ENCODE measurements at regions not wholly inside any gene's neighbourhood (a gene's known extent, or its start where the extent isn't known, plus 50 kb on each side); places are given as distances from the start of the nearest gene placed in this dataset.

GRCh38 chr2:13876491-13877037 lies 756.0 kb upstream of the LRATD1 start:
- Histone ChIP-seq H2AFZ (ENCODE audit: low read depth, low read length) (no peak overlapping the region), H3K9me1 (replicated peaks; ENCODE audit: control insufficient read depth, extremely low read depth, insufficient read depth, low read length) (no peaks in the 10 kb centered on the region), H3K9ac (replicated peaks; ENCODE audit: extremely low read depth, insufficient read depth, low read length) (no peak overlapping the region), H3K27me3 (ENCODE audit: control insufficient read depth in 2 of 2, insufficient read depth in 2 of 2, low read length in 2 of 2) (no peaks in the 10 kb centered on the region), H3K79me2 (ENCODE audit: control insufficient read depth, insufficient read depth, low read length) (no peaks in the 10 kb centered on the region), H3K4me3 (replicated peaks in 1 of 3; ENCODE audit: insufficient read depth in 1 of 3, low read depth in 1 of 3, low read length in 3 of 3) (no peak overlapping the region), H3K27ac (ENCODE audit: insufficient read depth, low read depth, low read length) (no peak overlapping the region), H3K36me3 (ENCODE audit: control insufficient read depth in 2 of 2, extremely low read depth in 1 of 2, insufficient read depth in 2 of 2, low read length in 2 of 2) (no peaks in the 10 kb centered on the region), H4K20me1 (replicated peaks; ENCODE audit: control insufficient read depth, extremely low read depth, insufficient read depth, low read length) (no peaks in the 10 kb centered on the region), H3K4me1 (ENCODE audit: control insufficient read depth, extremely low read depth, insufficient read depth, low read length) (no peaks in the 10 kb centered on the region), H3K9me3 (replicated peaks; ENCODE audit: control insufficient read depth, insufficient read depth, low read length) (peaks cover 2% of the 10 kb centered on the region), H3K4me2 (ENCODE audit: insufficient read depth, low read length) (no peak overlapping the region)
- ChIA-PET POLR2A (no interaction called here), CTCF (no interaction called here)
- FAIRE-seq (no peak), DNase-seq (ENCODE audit: low read depth, low spot score) (no peak)
- dilution Hi-C loops (cut with MboI; ENCODE audit: extremely low pct_ligation_motif_present, low sequenced_read_pairs) = no loop called here
- intact Hi-C loops (cut with micrococcal nuclease) = no loop called here
- TF ChIP-seq CTCF (IDR thresholded peaks at IDR 0.05; ENCODE audit: extremely low read depth in 1 of 2, insufficient read depth in 1 of 2, low read depth in 1 of 2, low read length in 2 of 2) (no peak), GATA2 (IDR thresholded peaks at IDR 0.05; ENCODE audit: insufficient read depth, insufficient read length, low read depth, low read length) (no peak), EZH2 (IDR thresholded peaks at IDR 0.05; ENCODE audit: borderline replicate concordance, low read depth, low read length, severe bottlenecking) (no peak), JUN (IDR thresholded peaks at IDR 0.05; ENCODE audit: borderline replicate concordance, insufficient read depth, insufficient read length, low read depth) (no peak), POLR2A (IDR thresholded peaks at IDR 0.05; ENCODE audit: low read depth, low read length) (no peak), POLR2AphosphoS5 (IDR thresholded peaks at IDR 0.05; ENCODE audit: insufficient read depth, low read depth, low read length) (no peak), FOS (IDR thresholded peaks at IDR 0.05; ENCODE audit: borderline replicate concordance, insufficient read depth, low read length) (no peak), MAX (IDR thresholded peaks at IDR 0.05; ENCODE audit: insufficient read depth, insufficient read length) (no peak), MYC (IDR thresholded peaks at IDR 0.05; ENCODE audit: low read depth, low read length) (no peak)
- no TSS peak for BruUV-seq (replicated peaks)

All from endothelial cell of umbilical vein (primary cell).